Astrocyte (in vitro differentiated cells and primary cell): ENCODE measurements at regions not wholly inside any gene's neighbourhood (a gene's known extent, or its start where the extent isn't known, plus 50 kb on each side); places are given as distances from the start of the nearest gene placed in this dataset.

Source experiments
- DNase-seq: peaks from one replicate; pipeline ENCODE4 v3.0.0-alpha.2; 2010; ENCODE audit warnings: low read depth
- FAIRE-seq: peaks from 2 replicates; lab custom pipeline; 2011; peaks lifted over from hg19 to GRCh38; lab: Jason Lieb, UNC
- H2AFZ ChIP-seq: 2 replicates; pipeline ENCODE4 v1.6.0; 2012; ENCODE audit warnings: low read depth, low read length, inconsistent platforms
- H3K27ac ChIP-seq: 2 replicates; pipeline ENCODE4 v1.5.1; 2011; ENCODE audit warnings: low read depth, low read length, inconsistent platforms
- H3K27me3 ChIP-seq: 2 replicates; pipeline ENCODE4 v1.6.0; 2011; ENCODE audit warnings: low read length, inconsistent platforms; ENCODE audit not compliant: insufficient read depth
- H3K36me3 ChIP-seq: 2 replicates; pipeline ENCODE4 v1.5.1; 2011; ENCODE audit warnings: low read length, inconsistent platforms; ENCODE audit not compliant: insufficient read depth
- H3K4me1 ChIP-seq: 2 replicates; pipeline ENCODE4 v1.5.1; 2011; ENCODE audit warnings: low read length, inconsistent platforms; ENCODE audit not compliant: insufficient read depth
- H3K4me2 ChIP-seq: 2 replicates; pipeline ENCODE4 v1.6.0; 2012; ENCODE audit warnings: low read length, inconsistent platforms
- H3K4me3 ChIP-seq: 2 replicates; pipeline ENCODE4 v1.5.1; 2011; ENCODE audit warnings: low read depth, mild to moderate bottlenecking, low read length, inconsistent platforms; ENCODE audit not compliant: insufficient read depth
- H3K79me2 ChIP-seq: 2 replicates; pipeline ENCODE4 v1.6.0; 2012; ENCODE audit warnings: mild to moderate bottlenecking, low read length, inconsistent platforms; ENCODE audit not compliant: insufficient read depth
- H3K9ac ChIP-seq: 2 replicates; pipeline ENCODE4 v1.6.0; 2012; ENCODE audit warnings: mild to moderate bottlenecking, low read length, inconsistent platforms
- H3K9me3 ChIP-seq: 2 replicates; pipeline ENCODE4 v1.5.1; 2012; ENCODE audit warnings: low read depth, mild to moderate bottlenecking, low read length, inconsistent platforms; ENCODE audit not compliant: insufficient read depth
- H4K20me1 ChIP-seq: 2 replicates; pipeline ENCODE4 v1.6.0; 2012; ENCODE audit warnings: low read length, inconsistent platforms; ENCODE audit not compliant: insufficient read depth
- H3K27ac Mint-ChIP-seq: one replicate; pipeline ENCODE4 v1.8.0; 2021; ENCODE audit warnings: mild to moderate bottlenecking, mixed read lengths; ENCODE audit not compliant: unreplicated experiment
- H3K27me3 Mint-ChIP-seq: one replicate; pipeline ENCODE4 v1.8.0; 2021; ENCODE audit warnings: low read depth, mixed read lengths; ENCODE audit not compliant: unreplicated experiment
- H3K36me3 Mint-ChIP-seq: one replicate; pipeline ENCODE4 v1.8.0; 2021; ENCODE audit warnings: low read depth, mixed read lengths; ENCODE audit not compliant: unreplicated experiment
- H3K4me1 Mint-ChIP-seq: one replicate; pipeline ENCODE4 v1.8.0; 2021; ENCODE audit warnings: low read depth, mixed read lengths; ENCODE audit not compliant: unreplicated experiment
- H3K4me3 Mint-ChIP-seq: one replicate; pipeline ENCODE4 v1.8.0; 2021; ENCODE audit warnings: mild to moderate bottlenecking, moderate library complexity, mixed read lengths; ENCODE audit not compliant: unreplicated experiment
- H3K9me3 Mint-ChIP-seq: one replicate; pipeline ENCODE4 v1.8.0; 2021; ENCODE audit warnings: mild to moderate bottlenecking, mixed read lengths; ENCODE audit not compliant: unreplicated experiment
- CTCF ChIP-seq: IDR thresholded peaks from 2 replicates; pipeline ENCODE4 v1.5.1; 2011; ENCODE audit warnings: low read depth, mild to moderate bottlenecking, inconsistent platforms, low read length, moderate library complexity; ENCODE audit not compliant: insufficient read depth
- EZH2 ChIP-seq: IDR thresholded peaks from 2 replicates; pipeline ENCODE4 v1.6.1; 2012; ENCODE audit warnings: mild to moderate bottlenecking, low read length, inconsistent platforms; ENCODE audit not compliant: insufficient read depth

DNA sequence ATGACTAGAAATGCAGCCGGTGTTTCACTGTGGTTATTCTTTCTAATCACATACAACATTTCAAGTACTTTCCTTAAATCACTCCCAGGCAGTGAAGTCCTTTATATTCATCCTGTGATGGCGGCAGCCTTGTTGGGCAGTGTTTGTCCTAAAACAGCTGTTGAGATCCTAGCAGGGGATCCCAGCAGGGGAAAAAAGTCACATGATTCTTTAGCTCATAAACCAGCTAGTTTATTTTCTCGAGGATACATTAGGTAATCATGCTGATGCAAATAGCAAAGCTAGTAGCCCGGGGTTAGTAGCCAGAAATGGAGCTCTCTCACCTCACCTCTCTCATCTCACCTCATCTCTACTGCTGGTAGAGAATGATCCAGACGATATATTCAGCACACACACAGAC, 70.5 kb downstream of the FOXD1 start:
- H2AFZ ChIP-seq, result no peak overlapping the region
- peaks cover 12% of the 10 kb centered on the region for H3K9me3 ChIP-seq
- Mint-ChIP-seq H3K4me3 (no peak overlapping the region), H3K4me1 (peaks cover 36% of the 10 kb centered on the region), H3K36me3 (peaks cover 5% of the 10 kb centered on the region), H3K27ac (no peak overlapping the region), H3K27me3 (peaks cover 37% of the 10 kb centered on the region), H3K9me3 (peaks cover 22% of the 10 kb centered on the region)
- no peaks in the 10 kb centered on the region for H4K20me1 ChIP-seq
- FAIRE-seq, result no peak
- no peaks in the 10 kb centered on the region for H3K79me2 ChIP-seq
- H3K9ac ChIP-seq, result no peak overlapping the region
- peaks cover 39% of the 10 kb centered on the region for H3K4me1 ChIP-seq
- H3K4me2 ChIP-seq, result no peak overlapping the region
- no peaks in the 10 kb centered on the region for H3K36me3 ChIP-seq
- DNase-seq, result no peak
- TF ChIP-seq CTCF (no peak), EZH2 (no peak)
- H3K27me3 ChIP-seq, result no peaks in the 10 kb centered on the region
- H3K27ac ChIP-seq, result no peak overlapping the region
- no peak overlapping the region for H3K4me3 ChIP-seq

DNA sequence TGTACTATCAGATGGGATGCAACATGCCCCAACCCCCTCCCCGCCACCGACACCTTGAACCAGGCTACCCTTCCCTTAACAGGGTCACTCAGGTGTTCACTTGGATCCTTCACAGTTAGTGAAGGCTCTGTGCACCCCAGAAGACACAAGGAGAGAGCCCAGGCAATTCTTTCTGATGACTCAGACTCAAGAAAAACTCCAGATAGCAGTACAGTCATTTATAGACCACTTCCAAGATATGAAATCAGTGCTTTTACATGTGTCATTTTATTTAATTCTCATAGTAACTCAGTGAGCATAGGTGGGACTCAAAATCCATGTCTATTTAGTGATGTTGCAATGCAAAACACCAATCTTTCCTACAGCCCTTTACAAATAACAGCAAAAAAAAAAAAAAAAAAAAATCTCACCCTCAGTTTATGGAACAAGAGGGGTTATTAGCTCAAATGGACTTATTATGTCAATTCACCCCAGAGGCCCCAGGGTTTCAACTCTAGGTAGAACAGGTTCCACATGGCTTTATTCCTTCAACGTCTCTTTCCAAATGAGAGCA, 71.9 kb downstream of the FOXD1 start:
- Mint-ChIP-seq H3K27me3 (peaks cover 31% of the 10 kb centered on the region), H3K36me3 (peaks cover 3% of the 10 kb centered on the region), H3K9me3 (peaks cover 16% of the 10 kb centered on the region), H3K4me3 (no peak overlapping the region), H3K4me1 (peaks cover 40% of the 10 kb centered on the region), H3K27ac (peak overlapping the region; percentile 85)
- H3K4me2 ChIP-seq, result peak overlapping the region; percentile 48
- H3K27me3 ChIP-seq, result no peaks in the 10 kb centered on the region
- peaks cover 47% of the 10 kb centered on the region for H3K4me1 ChIP-seq
- H2AFZ ChIP-seq, result no peak overlapping the region
- DNase-seq, result peak; percentile 81
- no peak for TF ChIP-seq CTCF
- no peak for TF ChIP-seq EZH2
- H3K36me3 ChIP-seq, result no peaks in the 10 kb centered on the region
- H4K20me1 ChIP-seq, result no peaks in the 10 kb centered on the region
- H3K27ac ChIP-seq, result peak overlapping the region; percentile 56
- H3K9ac ChIP-seq, result peak overlapping the region; percentile 32
- H3K79me2 ChIP-seq, result no peaks in the 10 kb centered on the region
- peak; percentile 54 for FAIRE-seq
- no peak overlapping the region for H3K4me3 ChIP-seq
- H3K9me3 ChIP-seq, result peaks cover 9% of the 10 kb centered on the region

GRCh38 chr5:73375949-73376348, 72.6 kb downstream of the FOXD1 start:
- no peak overlapping the region for H3K4me3 Mint-ChIP-seq
- H3K9me3 ChIP-seq, result peaks cover 7% of the 10 kb centered on the region
- H2AFZ ChIP-seq, result no peak overlapping the region
- H3K4me1 ChIP-seq, result peaks cover 54% of the 10 kb centered on the region
- peaks cover 3% of the 10 kb centered on the region for H3K36me3 Mint-ChIP-seq
- H3K27ac Mint-ChIP-seq, result peak overlapping the region; percentile 71
- H3K79me2 ChIP-seq, result no peaks in the 10 kb centered on the region
- TF ChIP-seq CTCF (no peak), EZH2 (no peak)
- no peaks in the 10 kb centered on the region for H3K27me3 ChIP-seq
- peak overlapping the region; percentile 88 for H3K27ac ChIP-seq
- no peak overlapping the region for H3K4me3 ChIP-seq
- H3K36me3 ChIP-seq, result no peaks in the 10 kb centered on the region
- H3K27me3 Mint-ChIP-seq, result peaks cover 27% of the 10 kb centered on the region
- H3K4me1 Mint-ChIP-seq, result peaks cover 47% of the 10 kb centered on the region
- DNase-seq (no peak), FAIRE-seq (peak; percentile 41)
- H3K4me2 ChIP-seq, result peak overlapping the region; percentile 30
- no peak overlapping the region for H3K9ac ChIP-seq
- no peaks in the 10 kb centered on the region for H4K20me1 ChIP-seq
- H3K9me3 Mint-ChIP-seq, result peaks cover 12% of the 10 kb centered on the region
